SKM-1 (cell line): ENCODE measurements at regions not wholly inside any gene's neighbourhood (a gene's known extent, or its start where the extent isn't known, plus 50 kb on each side); places are given as distances from the start of the nearest gene placed in this dataset.
A peak's percentile ranks its signal among the peaks of the same experiment; 100 is the strongest.

Experiments used
- DNase-seq: peaks from one replicate; lab custom pipeline; 2025; ENCODE audit not compliant: unreplicated experiment; lab: John Stamatoyannopoulos, UW

GRCh38 chr3:102529452-102529851, 94.6 kb downstream of the ZPLD1 start:
- no peak for DNase-seq

- DNase-seq, result no peak
Observed at GRCh38 chr3:102530415-102531181, 95.8 kb downstream of the ZPLD1 start.

- DNase-seq, result no peak
Observed at GRCh38 chr3:102531686-102532085, 96.9 kb downstream of the ZPLD1 start.

GRCh38 chr3:102532901-102533300, 98.1 kb downstream of the ZPLD1 start:
- DNase-seq, result peak; percentile 3

GRCh38 chr3:102533784-102534183, 99.0 kb downstream of the ZPLD1 start:
- DNase-seq, result no peak

- DNase-seq, result peak; percentile 5
Observed at GRCh38 chr3:102536456-102536855, 101.6 kb downstream of the ZPLD1 start.

- no peak for DNase-seq
Observed at GRCh38 chr3:102537123-102537522, 102.3 kb downstream of the ZPLD1 start.

GRCh38 chr3:102544741-102545140, 109.9 kb downstream of the ZPLD1 start:
- DNase-seq, result no peak

GRCh38 chr3:102545276-102545675, 110.5 kb downstream of the ZPLD1 start:
- no peak for DNase-seq

- DNase-seq, result no peak
Observed at GRCh38 chr3:102553876-102554275, 119.1 kb downstream of the ZPLD1 start.

- DNase-seq, result no peak
Observed at GRCh38 chr3:102570511-102570910, 135.7 kb downstream of the ZPLD1 start.

GRCh38 chr3:102571006-102571405, 136.2 kb downstream of the ZPLD1 start:
- DNase-seq, result no peak

- no peak for DNase-seq
Observed at GRCh38 chr3:102571720-102572384, 137.0 kb downstream of the ZPLD1 start.

GRCh38 chr3:102573483-102574028, 138.7 kb downstream of the ZPLD1 start:
- no peak for DNase-seq

GRCh38 chr3:102574355-102574754, 139.5 kb downstream of the ZPLD1 start:
- DNase-seq, result no peak

- no peak for DNase-seq
Observed at GRCh38 chr3:102576651-102577050, 141.8 kb downstream of the ZPLD1 start.

- no peak for DNase-seq
Observed at GRCh38 chr3:102577082-102577789, 142.4 kb downstream of the ZPLD1 start.

GRCh38 chr3:102580760-102581159, 145.9 kb downstream of the ZPLD1 start:
- no peak for DNase-seq

GRCh38 chr3:102586485-102586884, 151.7 kb downstream of the ZPLD1 start:
- DNase-seq, result no peak

GRCh38 chr3:102593812-102594602, 159.2 kb downstream of the ZPLD1 start:
- DNase-seq, result no peak

GRCh38 chr3:102595057-102595456, 160.2 kb downstream of the ZPLD1 start:
- DNase-seq, result no peak
